GM12878 (cell line): ENCODE measurements at regions not wholly inside any gene's neighbourhood (a gene's known extent, or its start where the extent isn't known, plus 50 kb on each side); places are given as distances from the start of the nearest gene placed in this dataset.

Experiments used
- ATAC-seq: fragments of 200-7000 bp; cut with Tn5 transposase; 3 replicates; pipeline ENCODE4 v1.9.1; 2020; ENCODE audit warnings: mild to moderate bottlenecking, moderate library complexity
- BruUV-seq: library from RNA; stranded (reverse); fragments of 400-500 nt; replicated peaks from 2 replicates; lab custom pipeline; 2021; lab: Mats Ljungman, UMichigan
- CTCF ChIA-PET: fragments of 300-600 bp; sonication (Branson Sonifier 250); formaldehyde crosslinking; extraction: SDS; loops from one replicate; lab custom pipeline; 2021; ENCODE audit warnings: inconsistent platforms; lab: Yijun Ruan, JAX
- POLR2A ChIA-PET: fragments of 350-600 bp; formaldehyde crosslinking; extraction: SDS; loops from one replicate; lab custom pipeline; 2021; ENCODE audit warnings: inconsistent platforms; lab: Charles Lee
- RAD21 ChIA-PET: fragments of 300-600 bp; sonication (Branson Sonifier 250); formaldehyde crosslinking; loops from one replicate; lab custom pipeline; 2023; ENCODE audit warnings: antibody characterized with exemption; ENCODE audit not compliant: unreplicated experiment; lab: Charles Lee
- SMC1A ChIA-PET: fragments of 300-600 bp; sonication (Branson Sonifier 250); formaldehyde crosslinking; loops from one replicate; lab custom pipeline; 2023; ENCODE audit not compliant: unreplicated experiment, uncharacterized antibody; lab: Charles Lee
- DNase-seq: peaks from one replicate; pipeline ENCODE4 v3.0.0-alpha.2; 2011; ENCODE audit warnings: low read depth, low spot score
- FAIRE-seq: peaks from 3 replicates; lab custom pipeline; 2011; peaks lifted over from hg19 to GRCh38; lab: Jason Lieb, UNC
- H2AFZ ChIP-seq: 2 replicates; pipeline ENCODE4 v1.6.0; 2011; ENCODE audit warnings: low read depth, low read length, control low read depth; ENCODE audit not compliant: control insufficient read depth
- H3K27ac ChIP-seq: 2 replicates; pipeline ENCODE4 v1.5.1; 2011; ENCODE audit warnings: control low read depth; ENCODE audit not compliant: control insufficient read depth, insufficient read depth
- H3K27me3 ChIP-seq, 2 experiments: replicated peaks in 1 of 2; 2 replicates each; pipeline versions ENCODE4 v1.6.0 to v1.6.1; 2011; ENCODE audit warnings: low read length in 1 of 2; ENCODE audit not compliant: control insufficient read depth in 2 of 2, insufficient read depth in 2 of 2
- H3K36me3 ChIP-seq, 2 experiments: 2 replicates each; pipeline ENCODE4 v1.5.1; 2011; ENCODE audit warnings: low read length in 1 of 2; ENCODE audit not compliant: control insufficient read depth in 2 of 2, insufficient read depth in 2 of 2
- H3K4me1 ChIP-seq: 2 replicates; pipeline ENCODE4 v1.6.1; 2011; ENCODE audit warnings: mild to moderate bottlenecking, low read length, moderate library complexity, mixed read lengths; ENCODE audit not compliant: control insufficient read depth, insufficient read depth
- H3K4me2 ChIP-seq: 2 replicates; pipeline ENCODE4 v1.6.0; 2011; ENCODE audit warnings: control low read depth; ENCODE audit not compliant: control insufficient read depth, insufficient read depth
- H3K4me3 ChIP-seq: fragments of 200-600 bp; sonication (generic); 2 replicates; pipeline ENCODE4 v1.5.1; 2016
- H3K79me2 ChIP-seq: 2 replicates; pipeline ENCODE4 v1.6.0; 2011; ENCODE audit warnings: low read length; ENCODE audit not compliant: control insufficient read depth, insufficient read depth
- H3K9ac ChIP-seq: 2 replicates; pipeline ENCODE4 v1.8.0; 2011; ENCODE audit warnings: low read length, control low read depth, mixed read lengths; ENCODE audit not compliant: control insufficient read depth, insufficient read depth
- H3K9me3 ChIP-seq: replicated peaks from 3 replicates; pipeline ENCODE4 v1.5.1; 2011; ENCODE audit warnings: mild to moderate bottlenecking, low read length; ENCODE audit not compliant: control insufficient read depth, insufficient read depth
- H4K20me1 ChIP-seq: 2 replicates; pipeline ENCODE4 v1.6.0; 2011; ENCODE audit not compliant: control insufficient read depth, insufficient read depth
- BMI1 ChIP-seq: fragments of 450-650 bp; IDR thresholded peaks from 2 replicates; pipeline ENCODE4 v1.6.1; 2016; ENCODE audit warnings: mild to moderate bottlenecking, moderate library complexity, borderline replicate concordance
- CREM ChIP-seq: IDR thresholded peaks from 2 replicates; pipeline ENCODE4 v1.6.1; 2014; ENCODE audit warnings: antibody characterized with exemption, low read depth
- ESRRA ChIP-seq: IDR thresholded peaks from 2 replicates; pipeline ENCODE4 v1.6.1; 2012; ENCODE audit warnings: mild to moderate bottlenecking, low read length, improper control_type of control experiment
- ETV6 ChIP-seq, 2 experiments: fragments of 450-650 bp in 1 of 2; IDR thresholded peaks in 1 of 2; conservative IDR thresholded peaks in 1 of 2; 2 replicates each; pipeline ENCODE4 v1.6.1; 2014; ENCODE audit warnings: antibody characterized with exemption in 1 of 2, borderline replicate concordance in 1 of 2, low read depth in 1 of 2, mild to moderate bottlenecking in 1 of 2, moderate library complexity in 1 of 2
- EZH2 ChIP-seq: IDR thresholded peaks from 2 replicates; pipeline ENCODE4 v1.6.1; 2012; ENCODE audit warnings: low read depth, mild to moderate bottlenecking, control low read depth, inconsistent platforms, low read length, borderline replicate concordance; ENCODE audit not compliant: control insufficient read depth
- FOS ChIP-seq: IDR thresholded peaks from 3 replicates; pipeline ENCODE4 v1.6.1; 2011; ENCODE audit warnings: borderline replicate concordance; ENCODE audit not compliant: insufficient read length; ENCODE audit errors: extremely low read depth
- RBBP5 ChIP-seq: fragments of 200-600 bp; sonication (generic); conservative IDR thresholded peaks from 2 replicates; pipeline ENCODE4 v1.6.1; 2016
- SIN3A ChIP-seq: IDR thresholded peaks from 2 replicates; pipeline ENCODE4 v1.6.1; 2012; ENCODE audit warnings: low read depth, low read length, improper control_type of control experiment
- SUZ12 ChIP-seq: fragments of 200-600 bp; sonication (generic); IDR thresholded peaks from one replicate; pipeline ENCODE4 v1.6.1; 2018; ENCODE audit warnings: antibody characterized with exemption, mild to moderate bottlenecking; ENCODE audit not compliant: unreplicated experiment
- TCF3 ChIP-seq: IDR thresholded peaks from 2 replicates; pipeline ENCODE4 v1.6.1; 2012; ENCODE audit warnings: low read depth, mild to moderate bottlenecking, low read length, borderline replicate concordance; ENCODE audit not compliant: insufficient read depth
- ZBED1 ChIP-seq: IDR thresholded peaks from 2 replicates; pipeline ENCODE4 v1.6.1; 2016; ENCODE audit warnings: borderline replicate concordance
- ZNF274 ChIP-seq: IDR thresholded peaks from one replicate; pipeline ENCODE4 v1.8.0; 2011; ENCODE audit not compliant: insufficient read length, insufficient read depth
- ZZZ3 ChIP-seq: IDR thresholded peaks from 2 replicates; pipeline ENCODE4 v1.6.1; 2011; ENCODE audit warnings: low read depth; ENCODE audit not compliant: control insufficient read depth, insufficient read length
- WGBS: methylation state at CpG from one replicate; pipeline ENCODE4 v1.1.6; 2016; ENCODE audit warnings: low lambda C conversion rate; ENCODE audit not compliant: insufficient replicate concordance, insufficient coverage; ENCODE audit errors: missing lambda C conversion rate; 5-methylcytosine and 5-hydroxymethylcytosine counted together
- in situ Hi-C: fragments of 300-500 bp; cut with MboI; formaldehyde crosslinking; loops from 9 replicates; pipeline ENCODE4 v1.14.3; 2018; ENCODE audit warnings: mixed read lengths
- intact Hi-C: fragments of 100-400 bp; cut with micrococcal nuclease; formaldehyde crosslinking; loops from one replicate; pipeline ENCODE4 v1.14.2; 2022; ENCODE audit not compliant: unreplicated experiment
- TF ChIP-seq, protein P1 (sequence below): IDR thresholded peaks from 2 replicates; pipeline ENCODE4 v1.6.1; 2011; ENCODE audit warnings: borderline replicate concordance, low read depth, mild to moderate bottlenecking, moderate library complexity, low read length; ENCODE audit not compliant: insufficient read depth, poor library complexity, severe bottlenecking
- TF ChIP-seq, protein P2 (sequence below): IDR thresholded peaks from 2 replicates; pipeline ENCODE4 v1.6.1; 2012; ENCODE audit warnings: low read length, inconsistent platforms
- TF ChIP-seq, protein P3 (sequence below): fragments of 450-650 bp; IDR thresholded peaks from 2 replicates; pipeline ENCODE4 v1.6.1; 2014; ENCODE audit warnings: mild to moderate bottlenecking

DNA sequence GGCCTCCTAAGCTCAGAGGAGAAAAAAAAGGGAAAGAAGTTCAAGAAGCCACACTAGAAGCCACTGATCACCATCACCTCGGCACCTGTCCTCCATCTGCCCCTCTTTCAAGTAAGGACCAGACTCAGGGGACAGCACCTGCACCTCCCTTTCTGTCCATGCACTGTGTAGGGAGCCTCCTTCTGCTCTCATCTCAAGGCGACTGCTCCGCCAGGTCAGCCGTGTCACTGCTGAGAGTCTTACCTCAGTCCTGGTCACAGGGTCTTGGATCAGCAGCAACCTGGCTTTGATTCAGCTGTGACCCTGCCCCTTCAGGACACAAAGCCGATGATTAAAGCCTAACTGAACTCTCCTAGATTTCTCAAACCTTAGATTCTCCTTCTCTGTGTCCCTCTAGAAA is 101.5 kb downstream of the ZNF280B start:
- Histone ChIP-seq H3K27me3 (no peaks in the 10 kb centered on the region), H3K9me3 (no peaks in the 10 kb centered on the region), H3K4me2 (no peak overlapping the region), H3K27ac (no peak overlapping the region), H3K4me3 (no peak overlapping the region), H3K79me2 (no peaks in the 10 kb centered on the region), H4K20me1 (no peaks in the 10 kb centered on the region), H3K36me3 (no peaks in the 10 kb centered on the region), H3K4me1 (no peaks in the 10 kb centered on the region; the same call in 1 of the 2 replicates), H3K9ac (no peak overlapping the region), H2AFZ (no peak overlapping the region)
- intact Hi-C loops = no loop called here
- 45% methylated on average over 5 of the region's 5 CpGs for WGBS
- CTCF ChIA-PET = interaction anchor here (0.6 to 3.3 kb wide), 4 partner anchors 15 to 279 kb away, joined by 3 to 10 read pairs (median 4); no protein-coding TSS in a partner anchor
- no peak for TF ChIP-seq ZNF274
- no peak for TF ChIP-seq ETV6 (conservative IDR thresholded peaks at IDR 0.05 in 1 of 2, IDR thresholded peaks at IDR 0.05 in 1 of 2; ENCODE audit: borderline replicate concordance in 1 of 2, low read depth in 1 of 2)
- TF ChIP-seq BMI1 = no peak
- no peak for TF ChIP-seq SIN3A
- no peak for TF ChIP-seq FOS
- TF ChIP-seq, protein P1, sequence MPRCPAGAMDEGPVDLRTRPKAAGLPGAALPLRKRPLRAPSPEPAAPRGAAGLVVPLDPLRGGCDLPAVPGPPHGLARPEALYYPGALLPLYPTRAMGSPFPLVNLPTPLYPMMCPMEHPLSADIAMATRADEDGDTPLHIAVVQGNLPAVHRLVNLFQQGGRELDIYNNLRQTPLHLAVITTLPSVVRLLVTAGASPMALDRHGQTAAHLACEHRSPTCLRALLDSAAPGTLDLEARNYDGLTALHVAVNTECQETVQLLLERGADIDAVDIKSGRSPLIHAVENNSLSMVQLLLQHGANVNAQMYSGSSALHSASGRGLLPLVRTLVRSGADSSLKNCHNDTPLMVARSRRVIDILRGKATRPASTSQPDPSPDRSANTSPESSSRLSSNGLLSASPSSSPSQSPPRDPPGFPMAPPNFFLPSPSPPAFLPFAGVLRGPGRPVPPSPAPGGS = no peak
- TF ChIP-seq ESRRA = no peak
- TF ChIP-seq, protein P2, sequence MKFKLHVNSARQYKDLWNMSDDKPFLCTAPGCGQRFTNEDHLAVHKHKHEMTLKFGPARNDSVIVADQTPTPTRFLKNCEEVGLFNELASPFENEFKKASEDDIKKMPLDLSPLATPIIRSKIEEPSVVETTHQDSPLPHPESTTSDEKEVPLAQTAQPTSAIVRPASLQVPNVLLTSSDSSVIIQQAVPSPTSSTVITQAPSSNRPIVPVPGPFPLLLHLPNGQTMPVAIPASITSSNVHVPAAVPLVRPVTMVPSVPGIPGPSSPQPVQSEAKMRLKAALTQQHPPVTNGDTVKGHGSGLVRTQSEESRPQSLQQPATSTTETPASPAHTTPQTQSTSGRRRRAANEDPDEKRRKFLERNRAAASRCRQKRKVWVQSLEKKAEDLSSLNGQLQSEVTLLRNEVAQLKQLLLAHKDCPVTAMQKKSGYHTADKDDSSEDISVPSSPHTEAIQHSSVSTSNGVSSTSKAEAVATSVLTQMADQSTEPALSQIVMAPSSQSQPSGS = no peak
- no peak for TF ChIP-seq EZH2
- TF ChIP-seq CREM = no peak
- TF ChIP-seq, protein P3, sequence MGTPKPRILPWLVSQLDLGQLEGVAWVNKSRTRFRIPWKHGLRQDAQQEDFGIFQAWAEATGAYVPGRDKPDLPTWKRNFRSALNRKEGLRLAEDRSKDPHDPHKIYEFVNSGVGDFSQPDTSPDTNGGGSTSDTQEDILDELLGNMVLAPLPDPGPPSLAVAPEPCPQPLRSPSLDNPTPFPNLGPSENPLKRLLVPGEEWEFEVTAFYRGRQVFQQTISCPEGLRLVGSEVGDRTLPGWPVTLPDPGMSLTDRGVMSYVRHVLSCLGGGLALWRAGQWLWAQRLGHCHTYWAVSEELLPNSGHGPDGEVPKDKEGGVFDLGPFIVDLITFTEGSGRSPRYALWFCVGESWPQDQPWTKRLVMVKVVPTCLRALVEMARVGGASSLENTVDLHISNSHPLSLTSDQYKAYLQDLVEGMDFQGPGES = no peak
- TF ChIP-seq ZZZ3 = no peak
- TF ChIP-seq SUZ12 = no peak
- no peak for TF ChIP-seq TCF3
- no peak for TF ChIP-seq RBBP5
- TF ChIP-seq ZBED1 = no peak
- no peak for FAIRE-seq
- SMC1A ChIA-PET = interaction anchor here (1.0 kb wide), 2 partner anchors 16 to 56 kb away, joined by 3 read pairs; no protein-coding TSS in a partner anchor
- RAD21 ChIA-PET = interaction anchor here (1.0 kb wide), 1 partner anchor 25 kb away, joined by 3 read pairs; no protein-coding TSS in a partner anchor
- DNase-seq = no peak
- POLR2A ChIA-PET = no interaction called here
- in situ Hi-C loops = no loop called here
- no TSS peak for BruUV-seq
- no peak for ATAC-seq
